WTC11 (cell line): ENCODE measurements at regions not wholly inside any gene's neighbourhood (a gene's known extent, or its start where the extent isn't known, plus 50 kb on each side); places are given as distances from the start of the nearest gene placed in this dataset.

Experiments used
- ATAC-seq: fragments of 200-7000 bp; cut with Tn5 transposase; 2 replicates; pipeline ENCODE4 v1.10.0; 2021; ENCODE audit warnings: mild to moderate bottlenecking, moderate library complexity
- CTCF ChIA-PET: fragments of 300-600 bp; sonication (Branson Sonifier 250); formaldehyde crosslinking; loops from one replicate; lab custom pipeline; 2021; ENCODE audit warnings: antibody characterized with exemption; lab: Charles Lee
- POLR2A ChIA-PET: fragments of 350-600 bp; sonication (Branson Sonifier 250); formaldehyde crosslinking; loops from one replicate; lab custom pipeline; 2021; ENCODE audit warnings: antibody characterized with exemption; lab: Charles Lee
- DNase-seq: peaks from one replicate; pipeline ENCODE4 v3.0.0; 2021; ENCODE audit warnings: low spot score
- H3K27ac Mint-ChIP-seq: 2 replicates; pipeline ENCODE4 v1.8.0; 2021; ENCODE audit warnings: mixed read lengths
- H3K27me3 Mint-ChIP-seq: 2 replicates; pipeline ENCODE4 v1.8.0; 2021; ENCODE audit warnings: low read depth, mild to moderate bottlenecking, moderate library complexity, mixed read lengths
- H3K36me3 Mint-ChIP-seq: 2 replicates; pipeline ENCODE4 v1.8.0; 2021; ENCODE audit warnings: mixed read lengths
- H3K4me1 Mint-ChIP-seq: 2 replicates; pipeline ENCODE4 v1.8.0; 2022; ENCODE audit warnings: mixed read lengths
- H3K4me3 Mint-ChIP-seq: 2 replicates; pipeline ENCODE4 v1.8.0; 2021; ENCODE audit warnings: mild to moderate bottlenecking, moderate library complexity, mixed read lengths
- H3K9me3 Mint-ChIP-seq: 2 replicates; pipeline ENCODE4 v1.8.0; 2021; ENCODE audit warnings: mixed read lengths
- AFF4 ChIP-seq: sonication (generic); formaldehyde crosslinking; IDR thresholded peaks from 2 replicates; pipeline ENCODE4 v1.8.1; 2023; ENCODE audit warnings: mild to moderate bottlenecking, missing genetic modification reagents, borderline replicate concordance
- E2F4 ChIP-seq: sonication (generic); formaldehyde crosslinking; IDR thresholded peaks from 2 replicates; pipeline ENCODE4 v1.8.1; 2022; ENCODE audit warnings: low read depth, mild to moderate bottlenecking, moderate library complexity, missing genetic modification reagents, borderline replicate concordance
- ETV6 ChIP-seq: sonication (generic); formaldehyde crosslinking; IDR thresholded peaks from 2 replicates; pipeline ENCODE4 v1.8.1; 2022; ENCODE audit warnings: mild to moderate bottlenecking, missing genetic modification reagents
- FOXP1 ChIP-seq: sonication (generic); formaldehyde crosslinking; IDR thresholded peaks from 2 replicates; pipeline ENCODE4 v1.8.0; 2022; ENCODE audit warnings: missing genetic modification reagents, mild to moderate bottlenecking, moderate library complexity, borderline replicate concordance
- FOXP4 ChIP-seq: sonication (generic); formaldehyde crosslinking; IDR thresholded peaks from 2 replicates; pipeline ENCODE4 v1.8.0; 2022; ENCODE audit warnings: mild to moderate bottlenecking, missing genetic modification reagents
- GTF2I ChIP-seq: fragments of 250-450 bp; sonication (Bioruptor Pico); conservative IDR thresholded peaks from 2 replicates; pipeline ENCODE4 v1.4.0; 2021; ENCODE audit warnings: mild to moderate bottlenecking
- HMGA2 ChIP-seq: fragments of 250-450 bp; sonication (Bioruptor Pico); IDR thresholded peaks from 2 replicates; pipeline ENCODE4 v1.4.0; 2021; ENCODE audit warnings: mild to moderate bottlenecking, moderate library complexity
- IRF2 ChIP-seq: sonication (generic); formaldehyde crosslinking; IDR thresholded peaks from 2 replicates; pipeline ENCODE4 v1.8.0; 2022; ENCODE audit warnings: low read depth, missing genetic modification reagents, borderline replicate concordance
- MYBL2 ChIP-seq: sonication (generic); formaldehyde crosslinking; IDR thresholded peaks from 2 replicates; pipeline ENCODE4 v1.8.1; 2023; ENCODE audit warnings: mild to moderate bottlenecking, moderate library complexity, missing genetic modification reagents
- NFYB ChIP-seq: sonication (generic); formaldehyde crosslinking; conservative IDR thresholded peaks from 2 replicates; pipeline ENCODE4 v1.8.0; 2022; ENCODE audit warnings: low read depth, missing genetic modification reagents
- TEAD1 ChIP-seq: sonication (generic); formaldehyde crosslinking; IDR thresholded peaks from 2 replicates; pipeline ENCODE4 v1.8.0; 2022; ENCODE audit warnings: mild to moderate bottlenecking, missing genetic modification reagents
- USF1 ChIP-seq: sonication (generic); formaldehyde crosslinking; IDR thresholded peaks from 2 replicates; pipeline ENCODE4 v1.8.0; 2022; ENCODE audit warnings: mild to moderate bottlenecking, missing genetic modification reagents
- ZNF138 ChIP-seq: sonication (generic); formaldehyde crosslinking; conservative IDR thresholded peaks from 2 replicates; pipeline ENCODE4 v1.8.1; 2022; ENCODE audit warnings: mild to moderate bottlenecking, moderate library complexity, missing genetic modification reagents
- ZNF232 ChIP-seq: sonication (generic); formaldehyde crosslinking; IDR thresholded peaks from 2 replicates; pipeline ENCODE4 v1.8.0; 2022; ENCODE audit warnings: mild to moderate bottlenecking, missing genetic modification reagents
- ZNF512 ChIP-seq: sonication (generic); formaldehyde crosslinking; IDR thresholded peaks from 2 replicates; pipeline ENCODE4 v1.8.1; 2022; ENCODE audit warnings: missing genetic modification reagents, borderline replicate concordance
- ZSCAN18 ChIP-seq: fragments of 250-450 bp; sonication (Bioruptor Pico); IDR thresholded peaks from 2 replicates; pipeline ENCODE4 v2.1.2; 2022; ENCODE audit warnings: mild to moderate bottlenecking, moderate library complexity
- TF ChIP-seq, protein P1 (sequence below): fragments of 200-600 bp; IDR thresholded peaks from 2 replicates; pipeline ENCODE4 v1.8.0; 2022; ENCODE audit warnings: antibody characterized with exemption
- TF ChIP-seq, protein P2 (sequence below): sonication (generic); formaldehyde crosslinking; IDR thresholded peaks from 2 replicates; pipeline ENCODE4 v1.8.0; 2023; ENCODE audit warnings: missing genetic modification reagents
- TF ChIP-seq, protein P3 (sequence below): fragments of 250-450 bp; sonication (Bioruptor Pico); IDR thresholded peaks from 2 replicates; pipeline ENCODE4 v1.9.0; 2021; ENCODE audit warnings: mild to moderate bottlenecking, borderline replicate concordance

DNA sequence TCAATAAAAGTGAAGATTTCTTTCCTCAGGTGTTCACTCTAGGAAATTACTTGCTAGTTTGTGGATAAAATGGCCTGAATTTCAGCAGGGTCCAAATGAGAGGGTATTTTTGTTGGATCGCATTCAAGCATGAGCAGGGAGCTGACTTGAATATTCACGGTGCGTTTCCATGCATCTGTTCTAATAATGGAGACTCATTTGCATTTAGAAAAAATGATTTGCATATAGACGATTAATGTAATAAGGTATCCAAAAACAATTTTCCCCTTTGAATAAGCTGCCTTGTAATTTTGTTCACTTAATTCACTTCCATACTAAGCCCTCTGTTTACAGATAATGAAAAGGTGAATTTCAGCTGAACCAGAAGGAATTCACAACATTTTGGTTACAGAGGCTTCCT is 130.9 kb upstream of the AJAP1 start (continued):
- TF ChIP-seq AFF4 (CRISPR knock-in tag) (no peak), ZNF138 (no peak)

- DNase-seq = no peak
- Mint-ChIP-seq H3K4me3 (no peak overlapping the region), H3K27me3 (peaks cover 2% of the 10 kb centered on the region), H3K36me3 (peaks cover 72% of the 10 kb centered on the region), H3K27ac (no peak overlapping the region), H3K9me3 (peaks cover 75% of the 10 kb centered on the region), H3K4me1 (no peaks in the 10 kb centered on the region)
- no peak for ATAC-seq
- ChIA-PET POLR2A (no interaction called here), CTCF (no interaction called here)
- TF ChIP-seq MYBL2 (CRISPR knock-in tag) = no peak
- TF ChIP-seq ZNF512 = no peak
- TF ChIP-seq HMGA2 (CRISPR knock-in tag) = no peak
- no peak for TF ChIP-seq ZNF232 (CRISPR knock-in tag)
- TF ChIP-seq FOXP4 = no peak
- TF ChIP-seq IRF2 (CRISPR knock-in tag) = no peak
- TF ChIP-seq, protein P1, sequence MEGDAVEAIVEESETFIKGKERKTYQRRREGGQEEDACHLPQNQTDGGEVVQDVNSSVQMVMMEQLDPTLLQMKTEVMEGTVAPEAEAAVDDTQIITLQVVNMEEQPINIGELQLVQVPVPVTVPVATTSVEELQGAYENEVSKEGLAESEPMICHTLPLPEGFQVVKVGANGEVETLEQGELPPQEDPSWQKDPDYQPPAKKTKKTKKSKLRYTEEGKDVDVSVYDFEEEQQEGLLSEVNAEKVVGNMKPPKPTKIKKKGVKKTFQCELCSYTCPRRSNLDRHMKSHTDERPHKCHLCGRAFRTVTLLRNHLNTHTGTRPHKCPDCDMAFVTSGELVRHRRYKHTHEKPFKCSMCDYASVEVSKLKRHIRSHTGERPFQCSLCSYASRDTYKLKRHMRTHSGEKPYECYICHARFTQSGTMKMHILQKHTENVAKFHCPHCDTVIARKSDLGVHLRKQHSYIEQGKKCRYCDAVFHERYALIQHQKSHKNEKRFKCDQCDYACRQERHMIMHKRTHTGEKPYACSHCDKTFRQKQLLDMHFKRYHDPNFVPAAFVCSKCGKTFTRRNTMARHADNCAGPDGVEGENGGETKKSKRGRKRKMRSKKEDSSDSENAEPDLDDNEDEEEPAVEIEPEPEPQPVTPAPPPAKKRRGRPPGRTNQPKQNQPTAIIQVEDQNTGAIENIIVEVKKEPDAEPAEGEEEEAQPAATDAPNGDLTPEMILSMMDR = no peak
- no peak for TF ChIP-seq ETV6 (CRISPR knock-in tag)
- TF ChIP-seq E2F4 (CRISPR knock-in tag) = no peak
- TF ChIP-seq NFYB (CRISPR knock-in tag) = no peak
- TF ChIP-seq ZSCAN18 = no peak
- TF ChIP-seq USF1 (CRISPR knock-in tag) = no peak
- TF ChIP-seq, protein P2, sequence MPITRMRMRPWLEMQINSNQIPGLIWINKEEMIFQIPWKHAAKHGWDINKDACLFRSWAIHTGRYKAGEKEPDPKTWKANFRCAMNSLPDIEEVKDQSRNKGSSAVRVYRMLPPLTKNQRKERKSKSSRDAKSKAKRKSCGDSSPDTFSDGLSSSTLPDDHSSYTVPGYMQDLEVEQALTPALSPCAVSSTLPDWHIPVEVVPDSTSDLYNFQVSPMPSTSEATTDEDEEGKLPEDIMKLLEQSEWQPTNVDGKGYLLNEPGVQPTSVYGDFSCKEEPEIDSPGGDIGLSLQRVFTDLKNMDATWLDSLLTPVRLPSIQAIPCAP (CRISPR knock-in tag) = no peak
- TF ChIP-seq, protein P3, sequence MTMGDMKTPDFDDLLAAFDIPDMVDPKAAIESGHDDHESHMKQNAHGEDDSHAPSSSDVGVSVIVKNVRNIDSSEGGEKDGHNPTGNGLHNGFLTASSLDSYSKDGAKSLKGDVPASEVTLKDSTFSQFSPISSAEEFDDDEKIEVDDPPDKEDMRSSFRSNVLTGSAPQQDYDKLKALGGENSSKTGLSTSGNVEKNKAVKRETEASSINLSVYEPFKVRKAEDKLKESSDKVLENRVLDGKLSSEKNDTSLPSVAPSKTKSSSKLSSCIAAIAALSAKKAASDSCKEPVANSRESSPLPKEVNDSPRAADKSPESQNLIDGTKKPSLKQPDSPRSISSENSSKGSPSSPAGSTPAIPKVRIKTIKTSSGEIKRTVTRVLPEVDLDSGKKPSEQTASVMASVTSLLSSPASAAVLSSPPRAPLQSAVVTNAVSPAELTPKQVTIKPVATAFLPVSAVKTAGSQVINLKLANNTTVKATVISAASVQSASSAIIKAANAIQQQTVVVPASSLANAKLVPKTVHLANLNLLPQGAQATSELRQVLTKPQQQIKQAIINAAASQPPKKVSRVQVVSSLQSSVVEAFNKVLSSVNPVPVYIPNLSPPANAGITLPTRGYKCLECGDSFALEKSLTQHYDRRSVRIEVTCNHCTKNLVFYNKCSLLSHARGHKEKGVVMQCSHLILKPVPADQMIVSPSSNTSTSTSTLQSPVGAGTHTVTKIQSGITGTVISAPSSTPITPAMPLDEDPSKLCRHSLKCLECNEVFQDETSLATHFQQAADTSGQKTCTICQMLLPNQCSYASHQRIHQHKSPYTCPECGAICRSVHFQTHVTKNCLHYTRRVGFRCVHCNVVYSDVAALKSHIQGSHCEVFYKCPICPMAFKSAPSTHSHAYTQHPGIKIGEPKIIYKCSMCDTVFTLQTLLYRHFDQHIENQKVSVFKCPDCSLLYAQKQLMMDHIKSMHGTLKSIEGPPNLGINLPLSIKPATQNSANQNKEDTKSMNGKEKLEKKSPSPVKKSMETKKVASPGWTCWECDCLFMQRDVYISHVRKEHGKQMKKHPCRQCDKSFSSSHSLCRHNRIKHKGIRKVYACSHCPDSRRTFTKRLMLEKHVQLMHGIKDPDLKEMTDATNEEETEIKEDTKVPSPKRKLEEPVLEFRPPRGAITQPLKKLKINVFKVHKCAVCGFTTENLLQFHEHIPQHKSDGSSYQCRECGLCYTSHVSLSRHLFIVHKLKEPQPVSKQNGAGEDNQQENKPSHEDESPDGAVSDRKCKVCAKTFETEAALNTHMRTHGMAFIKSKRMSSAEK (CRISPR knock-in tag) = no peak
- no peak for TF ChIP-seq FOXP1 (CRISPR knock-in tag)
- no peak for TF ChIP-seq GTF2I (CRISPR knock-in tag)
- no peak for TF ChIP-seq TEAD1
Measured at GRCh38 chr1:4526747-4527146, 127.7 kb upstream of the AJAP1 start.
